ENCODE measurements at regions not wholly inside any gene's neighbourhood (a gene's known extent, or its start where the extent isn't known, plus 50 kb on each side); places are given as distances from the start of the nearest gene placed in this dataset.

DNA sequence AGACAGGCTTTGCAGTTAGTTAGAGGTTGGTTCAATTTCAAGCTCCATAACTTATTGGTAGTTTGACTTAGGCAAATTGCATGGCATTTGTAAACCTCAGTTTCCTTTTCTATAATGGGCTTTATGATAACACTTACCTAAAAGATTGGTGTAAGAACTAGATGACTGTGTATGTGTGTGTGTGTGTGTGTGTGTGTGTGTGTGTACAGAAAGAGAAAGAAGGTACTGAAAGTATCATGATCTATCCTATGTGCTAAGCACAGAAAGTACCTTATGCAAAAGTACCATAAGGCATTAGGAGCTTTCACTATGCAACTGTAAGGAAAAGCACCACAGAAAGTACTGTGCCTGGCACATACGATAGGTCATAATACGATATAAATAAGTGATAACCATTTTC lies 304.3 kb upstream of the KITLG start:
- TF ChIP-seq, protein P1, sequence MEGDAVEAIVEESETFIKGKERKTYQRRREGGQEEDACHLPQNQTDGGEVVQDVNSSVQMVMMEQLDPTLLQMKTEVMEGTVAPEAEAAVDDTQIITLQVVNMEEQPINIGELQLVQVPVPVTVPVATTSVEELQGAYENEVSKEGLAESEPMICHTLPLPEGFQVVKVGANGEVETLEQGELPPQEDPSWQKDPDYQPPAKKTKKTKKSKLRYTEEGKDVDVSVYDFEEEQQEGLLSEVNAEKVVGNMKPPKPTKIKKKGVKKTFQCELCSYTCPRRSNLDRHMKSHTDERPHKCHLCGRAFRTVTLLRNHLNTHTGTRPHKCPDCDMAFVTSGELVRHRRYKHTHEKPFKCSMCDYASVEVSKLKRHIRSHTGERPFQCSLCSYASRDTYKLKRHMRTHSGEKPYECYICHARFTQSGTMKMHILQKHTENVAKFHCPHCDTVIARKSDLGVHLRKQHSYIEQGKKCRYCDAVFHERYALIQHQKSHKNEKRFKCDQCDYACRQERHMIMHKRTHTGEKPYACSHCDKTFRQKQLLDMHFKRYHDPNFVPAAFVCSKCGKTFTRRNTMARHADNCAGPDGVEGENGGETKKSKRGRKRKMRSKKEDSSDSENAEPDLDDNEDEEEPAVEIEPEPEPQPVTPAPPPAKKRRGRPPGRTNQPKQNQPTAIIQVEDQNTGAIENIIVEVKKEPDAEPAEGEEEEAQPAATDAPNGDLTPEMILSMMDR (IDR thresholded peaks at IDR 0.05; ENCODE audit: low read depth, low read length, poor library complexity, severe bottlenecking): no peak
- no peak for TF ChIP-seq EZH2phosphoT487 (IDR thresholded peaks at IDR 0.05; ENCODE audit: borderline replicate concordance, low read length)

All from DOHH2 (cell line).